Ovary (tissue), 7 donors: ENCODE measurements at regions not wholly inside any gene's neighbourhood (a gene's known extent, or its start where the extent isn't known, plus 50 kb on each side); places are given as distances from the start of the nearest gene placed in this dataset.

ENCODE experiments used
- DNase-seq, 5 donors: peaks; one replicate each; pipeline ENCODE4 v3.0.0-alpha.2; 2019 to 2020
- H3K27ac ChIP-seq, 2 donors: fragments of 200-600 bp; one replicate each; pipeline versions ENCODE4 v1.5.1 to v1.8.0; 2019 to 2022
- H3K27me3 ChIP-seq: fragments of 200-600 bp; one replicate; pipeline ENCODE4 v1.8.0; 2022
- H3K36me3 ChIP-seq: fragments of 200-600 bp; sonication (generic); one replicate; pipeline ENCODE4 v1.5.1; 2019
- H3K4me1 ChIP-seq: one replicate; pipeline ENCODE4 v1.8.1; 2013; ENCODE audit warnings: mild to moderate bottlenecking, moderate library complexity; ENCODE audit not compliant: insufficient read depth
- H3K4me3 ChIP-seq: fragments of 200-600 bp; sonication (generic); one replicate; pipeline ENCODE4 v1.5.1; 2017
- H3K9me3 ChIP-seq, 2 donors: fragments of 200-600 bp in 1 of 2; sonication (generic) in 1 of 2; one replicate each; pipeline versions ENCODE4 v1.5.1 to v1.8.1; 2013 to 2019; ENCODE audit warnings: mild to moderate bottlenecking in 1 of 2, moderate library complexity in 1 of 2
- CTCF ChIP-seq, 3 donors: fragments of 450-650 bp in 2 of 3; fragments of 200-600 bp in 1 of 3; IDR thresholded peaks; one replicate each; pipeline versions ENCODE4 v1.5.1 to v1.8.0; 2016 to 2022; ENCODE audit warnings: antibody characterized with exemption in 3 of 3, mild to moderate bottlenecking in 1 of 3
- EP300 ChIP-seq: sonication (generic); formaldehyde crosslinking; IDR thresholded peaks from one replicate; pipeline ENCODE4 v1.6.1; 2017; ENCODE audit warnings: antibody characterized with exemption
- POLR2A ChIP-seq: fragments of 450-650 bp; IDR thresholded peaks from one replicate; pipeline ENCODE4 v1.6.1; 2017; ENCODE audit warnings: antibody characterized with exemption, mild to moderate bottlenecking, moderate library complexity
- WGBS, 3 donors: extraction: QIAGEN DNeasy Blood & Tissue Kit in 1 of 3; methylation state at CpG; one replicate each; pipeline versions ENCODE4 v1.1.5 to v1.1.7; 2013 to 2017; 5-methylcytosine and 5-hydroxymethylcytosine counted together
- intact Hi-C, 4 donors: fragments of 100-400 bp; cut with DNase I; formaldehyde crosslinking; loops; one replicate each; pipeline versions ENCODE4 v1.11.0 to v1.15.1; 2022 to 2023
- donor health status: DM: no; HTN: no; CAD: no; lungs with moderate emphysema.
- donor health status: DM: no; HTN: no; CAD: no.
- donor health status: Bipolar disorder and iron deficiency.
- donor health status: DM: no; HTN: no; CAD: no.
- donor health status: DM: yes; HTN: yes; CAD: no.

DNA sequence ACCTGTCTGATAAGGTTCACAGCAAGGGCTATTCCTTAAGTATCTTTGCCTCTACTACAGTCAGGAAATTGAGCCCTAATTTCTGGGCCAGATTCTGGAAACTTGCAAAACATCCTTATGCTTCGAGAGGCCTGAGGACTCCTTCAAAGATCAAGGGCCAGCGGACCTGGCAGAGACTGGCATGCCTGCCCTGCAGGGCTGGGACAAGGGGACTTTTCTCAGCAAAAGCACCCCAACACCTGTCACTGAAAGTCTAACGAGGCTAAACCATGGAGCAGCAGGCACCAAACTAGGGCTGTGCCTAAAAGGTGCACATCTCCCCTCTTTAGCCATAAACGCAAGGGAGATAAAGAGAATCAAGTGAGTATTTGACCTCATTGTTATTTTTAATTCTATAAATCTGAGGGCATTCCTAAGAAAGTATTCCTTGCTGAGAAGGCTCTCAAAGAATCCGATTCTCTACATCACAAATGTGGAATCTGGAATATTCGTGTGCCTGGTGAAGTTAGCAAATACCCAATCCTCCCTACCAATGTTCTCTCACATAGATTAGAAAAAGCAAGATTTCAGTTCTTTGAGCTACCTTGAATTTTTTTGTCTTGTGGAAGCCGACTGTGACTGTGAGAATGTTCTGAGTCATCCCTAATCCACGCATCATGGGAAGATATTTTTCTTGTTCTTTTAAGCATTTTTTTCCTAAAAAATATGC lies 328.2 kb upstream of the NOVA1 start:
- no peaks in the 10 kb centered on the region for H3K36me3 ChIP-seq

GRCh38 chr14:26926585-26926984 lies 328.8 kb upstream of the NOVA1 start:
- Histone ChIP-seq H3K27me3 (no peaks in the 10 kb centered on the region), H3K27ac (no peak overlapping the region), H3K36me3 (no peaks in the 10 kb centered on the region), H3K9me3 (no peaks in the 10 kb centered on the region), H3K4me3 (no peak overlapping the region), H3K4me1 (no peaks in the 10 kb centered on the region)
- intact Hi-C loops: no loop called here
- 43 to 47% (median 44%) methylated on average over 3 of the region's 3 CpGs for WGBS, 3 donors
- TF ChIP-seq POLR2A (no peak), EP300 (no peak), CTCF (IDR thresholded peaks at IDR 0.05) (no peak)
- DNase-seq: no peak

More for the DNA sequence above, 328.2 kb upstream of the NOVA1 start:
- Histone ChIP-seq H3K27ac (no peak overlapping the region), H3K4me1 (no peaks in the 10 kb centered on the region), H3K4me3 (no peak overlapping the region), H3K9me3 (no peaks in the 10 kb centered on the region), H3K27me3 (no peaks in the 10 kb centered on the region)
- intact Hi-C loops: no loop called here
- no peak for TF ChIP-seq POLR2A
- TF ChIP-seq CTCF (IDR thresholded peaks at IDR 0.05): no peak
- TF ChIP-seq EP300: no peak
- DNase-seq: no peak
- 64 to 76% (median 66%) methylated on average over 8 of the region's 8 CpGs for WGBS, 3 donors

- TF ChIP-seq EP300: no peak
- TF ChIP-seq CTCF (IDR thresholded peaks at IDR 0.05): no peak
- no peak for TF ChIP-seq POLR2A
- H3K4me3 ChIP-seq: no peak overlapping the region
- WGBS, 3 donors: 64 to 78% (median 69%) methylated on average over 2 of the region's 2 CpGs
- intact Hi-C loops: no loop called here
- H3K27me3 ChIP-seq: no peaks in the 10 kb centered on the region
- H3K36me3 ChIP-seq: no peaks in the 10 kb centered on the region
- no peak overlapping the region for H3K27ac ChIP-seq
- no peaks in the 10 kb centered on the region for H3K9me3 ChIP-seq
- no peak for DNase-seq
- no peaks in the 10 kb centered on the region for H3K4me1 ChIP-seq
Measured at GRCh38 chr14:26928019-26928418, 330.2 kb upstream of the NOVA1 start.

- 79 to 89% (median 81%) methylated on average over 3 of the region's 3 CpGs for WGBS, 3 donors
- intact Hi-C loops: no loop called here
- no peaks in the 10 kb centered on the region for H3K36me3 ChIP-seq
Measured at GRCh38 chr14:26929361-26929760, 331.5 kb upstream of the NOVA1 start.

More at GRCh38 chr14:26929361-26929760, 331.5 kb upstream of the NOVA1 start:
- TF ChIP-seq EP300 (no peak), CTCF (IDR thresholded peaks at IDR 0.05) (no peak), POLR2A (no peak)
- no peak overlapping the region for H3K4me3 ChIP-seq
- no peaks in the 10 kb centered on the region for H3K4me1 ChIP-seq
- DNase-seq: no peak
- H3K27me3 ChIP-seq: no peaks in the 10 kb centered on the region
- H3K9me3 ChIP-seq: no peaks in the 10 kb centered on the region
- no peak overlapping the region for H3K27ac ChIP-seq
